ENCODE measurements at regions not wholly inside any gene's neighbourhood (a gene's known extent, or its start where the extent isn't known, plus 50 kb on each side); places are given as distances from the start of the nearest gene placed in this dataset.

DNA sequence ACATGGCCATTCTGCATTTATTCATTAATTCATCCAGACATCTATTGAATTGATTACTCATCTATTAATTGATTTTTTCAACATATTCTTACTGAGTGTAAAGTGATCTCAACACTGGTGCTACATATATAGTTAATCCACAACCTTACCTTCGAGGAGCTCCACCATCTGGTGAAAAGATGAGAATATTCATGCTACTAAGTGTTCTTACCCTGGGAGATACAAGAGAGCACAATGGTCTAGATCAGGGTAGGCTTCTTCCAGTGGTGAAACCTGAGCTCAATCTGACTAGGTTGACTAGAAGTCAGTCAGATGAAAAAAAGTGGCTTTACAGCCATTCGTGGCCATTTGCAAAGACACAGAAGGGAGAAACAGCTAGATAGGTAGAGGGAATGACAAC, 507.4 kb downstream of the ANKRD7 start:
- no peaks in the 10 kb centered on the region for H3K27me3 ChIP-seq (ENCODE audit: control insufficient read depth, insufficient read depth, low read length)
- CTCF ChIA-PET: no interaction called here
- no peaks in the 10 kb centered on the region for H3K36me3 ChIP-seq (ENCODE audit: control insufficient read depth, insufficient read depth, low read length)
- H2AFZ ChIP-seq (replicated peaks; ENCODE audit: low read length, poor library complexity): no peak overlapping the region
- H4K8ac ChIP-seq (ENCODE audit: low read depth in 2 of 2, low read length in 2 of 2): no peak overlapping the region
- no peak overlapping the region for H2AK9ac ChIP-seq (replicated peaks; ENCODE audit: low read depth, low read length, poor library complexity)
- no peaks in the 10 kb centered on the region for H3K79me1 ChIP-seq (ENCODE audit: low read depth in 1 of 2, low read length in 2 of 2)
- no peak overlapping the region for H4K91ac ChIP-seq (ENCODE audit: insufficient read depth, low read depth, low read length)
- no peak overlapping the region for H2BK15ac ChIP-seq (ENCODE audit: low read depth, low read length)
- no peak overlapping the region for H3K56ac ChIP-seq (ENCODE audit: extremely low read depth, insufficient read depth, low read length)
- intact Hi-C loops (cut with micrococcal nuclease) (no loop called here), in situ Hi-C loops (cut with MboI; ENCODE audit: low sequenced_read_pairs) (no loop called here), dilution Hi-C loops (cut with HindIII; ENCODE audit: low sequenced_read_pairs, unreplicated experiment) (no loop called here)
- POLR2A ChIA-PET (ENCODE audit: unreplicated experiment): no interaction called here
- WGBS, 2 experiments (ENCODE audit: extremely low coverage in 2 of 2, insufficient read length in 1 of 2): no CpG with 5 or more reads among the region's 2 CpGs
- no peak overlapping the region for H3K14ac ChIP-seq (replicated peaks; ENCODE audit: low read depth, low read length)
- no peak overlapping the region for H2BK120ac ChIP-seq (ENCODE audit: low read depth, low read length)
- H3K4me2 ChIP-seq (ENCODE audit: low read depth, low read length): no peak overlapping the region
- TF ChIP-seq, protein P1, sequence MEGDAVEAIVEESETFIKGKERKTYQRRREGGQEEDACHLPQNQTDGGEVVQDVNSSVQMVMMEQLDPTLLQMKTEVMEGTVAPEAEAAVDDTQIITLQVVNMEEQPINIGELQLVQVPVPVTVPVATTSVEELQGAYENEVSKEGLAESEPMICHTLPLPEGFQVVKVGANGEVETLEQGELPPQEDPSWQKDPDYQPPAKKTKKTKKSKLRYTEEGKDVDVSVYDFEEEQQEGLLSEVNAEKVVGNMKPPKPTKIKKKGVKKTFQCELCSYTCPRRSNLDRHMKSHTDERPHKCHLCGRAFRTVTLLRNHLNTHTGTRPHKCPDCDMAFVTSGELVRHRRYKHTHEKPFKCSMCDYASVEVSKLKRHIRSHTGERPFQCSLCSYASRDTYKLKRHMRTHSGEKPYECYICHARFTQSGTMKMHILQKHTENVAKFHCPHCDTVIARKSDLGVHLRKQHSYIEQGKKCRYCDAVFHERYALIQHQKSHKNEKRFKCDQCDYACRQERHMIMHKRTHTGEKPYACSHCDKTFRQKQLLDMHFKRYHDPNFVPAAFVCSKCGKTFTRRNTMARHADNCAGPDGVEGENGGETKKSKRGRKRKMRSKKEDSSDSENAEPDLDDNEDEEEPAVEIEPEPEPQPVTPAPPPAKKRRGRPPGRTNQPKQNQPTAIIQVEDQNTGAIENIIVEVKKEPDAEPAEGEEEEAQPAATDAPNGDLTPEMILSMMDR (conservative IDR thresholded peaks at IDR 0.05; ENCODE audit: low read depth, low read length): no peak
- no peak for TF ChIP-seq MAFK (IDR thresholded peaks at IDR 0.05; ENCODE audit: low read depth, low read length)
- TF ChIP-seq RFX5 (IDR thresholded peaks at IDR 0.05; ENCODE audit: low read depth, low read length): no peak
- TF ChIP-seq BHLHE40 (IDR thresholded peaks at IDR 0.05; ENCODE audit: low read depth, low read length): no peak
- no peak for TF ChIP-seq FOS (IDR thresholded peaks at IDR 0.05; ENCODE audit: low read depth, low read length)
- TF ChIP-seq SMC3 (IDR thresholded peaks at IDR 0.05; ENCODE audit: low read depth, low read length): no peak
- no peak for TF ChIP-seq MAZ (IDR thresholded peaks at IDR 0.05; ENCODE audit: borderline replicate concordance, low read depth, low read length)
- TF ChIP-seq, protein P2, sequence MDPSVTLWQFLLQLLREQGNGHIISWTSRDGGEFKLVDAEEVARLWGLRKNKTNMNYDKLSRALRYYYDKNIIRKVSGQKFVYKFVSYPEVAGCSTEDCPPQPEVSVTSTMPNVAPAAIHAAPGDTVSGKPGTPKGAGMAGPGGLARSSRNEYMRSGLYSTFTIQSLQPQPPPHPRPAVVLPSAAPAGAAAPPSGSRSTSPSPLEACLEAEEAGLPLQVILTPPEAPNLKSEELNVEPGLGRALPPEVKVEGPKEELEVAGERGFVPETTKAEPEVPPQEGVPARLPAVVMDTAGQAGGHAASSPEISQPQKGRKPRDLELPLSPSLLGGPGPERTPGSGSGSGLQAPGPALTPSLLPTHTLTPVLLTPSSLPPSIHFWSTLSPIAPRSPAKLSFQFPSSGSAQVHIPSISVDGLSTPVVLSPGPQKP (IDR thresholded peaks at IDR 0.05; ENCODE audit: borderline replicate concordance, low read depth, low read length): no peak
- TF ChIP-seq CHD1 (IDR thresholded peaks at IDR 0.05; ENCODE audit: low read depth, low read length): no peak
- no peak for TF ChIP-seq RCOR1 (IDR thresholded peaks at IDR 0.05; ENCODE audit: insufficient replicate concordance, low read length)
- TF ChIP-seq NFE2L2 (IDR thresholded peaks at IDR 0.05; ENCODE audit: low read depth, low read length): no peak
- H4K20me1 ChIP-seq (ENCODE audit: insufficient read depth, low read length): no peaks in the 10 kb centered on the region
- H3K9me1 ChIP-seq (ENCODE audit: insufficient read depth, low read length): no peaks in the 10 kb centered on the region
- H3K9ac ChIP-seq (ENCODE audit: low read depth, low read length): no peak overlapping the region
- no peak overlapping the region for H2BK5ac ChIP-seq (ENCODE audit: low read depth, low read length, poor library complexity, severe bottlenecking)
- H2BK20ac ChIP-seq (ENCODE audit: low read depth, low read length): no peak overlapping the region
- H3K4me3 ChIP-seq (ENCODE audit: insufficient read depth, low read depth, low read length): no peak overlapping the region
- no peak for ATAC-seq (ENCODE audit: low read depth)
- no peaks in the 10 kb centered on the region for H3K4me1 ChIP-seq (ENCODE audit: control insufficient read depth, insufficient read depth, low read length)
- no peak for DNase-seq
- no peak overlapping the region for H4K5ac ChIP-seq (ENCODE audit: low read depth, low read length)
- H3K27ac ChIP-seq (ENCODE audit: insufficient read depth, low read length): no peak overlapping the region
- H3K23ac ChIP-seq (ENCODE audit: low read depth, low read length): no peak overlapping the region
- H2AK5ac ChIP-seq (ENCODE audit: low read depth, low read length): no peak overlapping the region
- no peak overlapping the region for H3K18ac ChIP-seq (ENCODE audit: low read depth, low read length)
- no TSS peak for BruUV-seq (replicated peaks)
- H3K4ac ChIP-seq (ENCODE audit: low read depth, low read length): no peak overlapping the region
- H3K9me3 ChIP-seq (ENCODE audit: control insufficient read depth, insufficient read depth, low read length): peaks cover 2% of the 10 kb centered on the region; the same call in 1 of the 2 replicates

All from IMR-90 (cell line).